Effector memory CD4-positive, alpha-beta T cell (primary cell): ENCODE measurements at regions not wholly inside any gene's neighbourhood (a gene's known extent, or its start where the extent isn't known, plus 50 kb on each side); places are given as distances from the start of the nearest gene placed in this dataset.

Experiments used
- DNase-seq, 3 donors: peaks; one replicate each; pipeline ENCODE4 v3.0.0-alpha.2; 2020
- H3K27ac ChIP-seq: 2 replicates; pipeline ENCODE4 v1.7.0; 2013; ENCODE audit warnings: mild to moderate bottlenecking, low read length, moderate library complexity; ENCODE audit not compliant: insufficient read depth, poor library complexity, severe bottlenecking
- H3K27me3 ChIP-seq: replicated peaks from 2 replicates; pipeline ENCODE4 v1.7.0; 2013; ENCODE audit warnings: mild to moderate bottlenecking, low read length; ENCODE audit not compliant: insufficient read depth, control insufficient read depth, poor library complexity, severe bottlenecking
- H3K36me3 ChIP-seq: 2 replicates; pipeline ENCODE4 v1.7.0; 2013; ENCODE audit warnings: mild to moderate bottlenecking, low read length, moderate library complexity; ENCODE audit not compliant: control insufficient read depth, insufficient read depth
- H3K4me1 ChIP-seq: 2 replicates; pipeline ENCODE4 v1.7.0; 2013; ENCODE audit warnings: low read length, mild to moderate bottlenecking; ENCODE audit not compliant: control insufficient read depth, insufficient read depth, poor library complexity, severe bottlenecking
- H3K4me3 ChIP-seq: 2 replicates; pipeline ENCODE4 v1.7.0; 2013; ENCODE audit warnings: low read length, low read depth, mild to moderate bottlenecking; ENCODE audit not compliant: insufficient read depth, poor library complexity, severe bottlenecking
- H3K9me3 ChIP-seq: 2 replicates; pipeline ENCODE4 v1.7.0; 2013; ENCODE audit warnings: mild to moderate bottlenecking, low read length, moderate library complexity; ENCODE audit not compliant: control insufficient read depth

DNA sequence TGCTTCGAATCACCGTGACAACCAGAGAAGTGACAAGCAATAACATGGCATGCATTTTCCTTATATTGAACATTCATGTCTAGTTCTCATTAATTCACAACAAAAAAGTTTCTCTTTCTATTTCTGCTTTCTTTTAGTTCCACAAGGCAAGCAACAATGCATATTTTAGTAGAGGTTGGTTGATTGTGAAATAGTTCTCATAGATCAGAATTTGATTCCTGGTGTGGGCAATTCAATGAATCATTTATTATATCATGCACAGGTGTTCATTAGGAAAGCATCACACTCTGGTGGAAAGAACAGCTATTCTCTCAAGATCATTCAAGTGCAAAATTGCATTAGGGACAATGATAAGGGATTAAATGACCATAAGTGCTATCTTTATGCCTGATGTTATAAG is 980.9 kb downstream of the BRINP3 start:
- Histone ChIP-seq H3K27me3 (no peaks in the 10 kb centered on the region), H3K27ac (no peak overlapping the region)
- DNase-seq: no peak

DNA sequence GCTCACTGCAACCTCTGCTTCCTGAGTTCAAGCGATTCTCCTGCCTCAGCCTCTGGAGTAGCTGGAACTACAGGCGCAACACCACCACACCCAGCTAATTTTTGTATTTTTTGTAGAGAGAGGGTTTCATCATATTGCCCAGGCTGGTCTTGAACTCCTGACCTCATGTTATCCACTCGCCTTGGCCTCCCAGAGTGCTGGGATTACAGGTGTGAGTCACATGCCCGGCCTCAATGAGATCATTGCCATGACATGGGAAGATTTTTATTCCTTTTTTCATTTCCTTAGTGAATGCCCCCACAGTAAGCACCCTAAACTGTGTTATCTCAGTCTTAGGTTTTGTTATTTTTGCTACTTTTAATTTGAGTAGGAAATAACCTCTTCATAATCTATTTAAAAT is 977.9 kb downstream of the BRINP3 start:
- Histone ChIP-seq H3K4me3 (no peak overlapping the region), H3K9me3 (no peaks in the 10 kb centered on the region), H3K36me3 (no peaks in the 10 kb centered on the region), H3K27ac (no peak overlapping the region), H3K27me3 (no peaks in the 10 kb centered on the region), H3K4me1 (no peaks in the 10 kb centered on the region)
- no peak for DNase-seq

More for the DNA sequence above, 980.9 kb downstream of the BRINP3 start:
- Histone ChIP-seq H3K4me1 (no peaks in the 10 kb centered on the region), H3K9me3 (no peaks in the 10 kb centered on the region), H3K4me3 (no peak overlapping the region), H3K36me3 (no peaks in the 10 kb centered on the region)

DNA sequence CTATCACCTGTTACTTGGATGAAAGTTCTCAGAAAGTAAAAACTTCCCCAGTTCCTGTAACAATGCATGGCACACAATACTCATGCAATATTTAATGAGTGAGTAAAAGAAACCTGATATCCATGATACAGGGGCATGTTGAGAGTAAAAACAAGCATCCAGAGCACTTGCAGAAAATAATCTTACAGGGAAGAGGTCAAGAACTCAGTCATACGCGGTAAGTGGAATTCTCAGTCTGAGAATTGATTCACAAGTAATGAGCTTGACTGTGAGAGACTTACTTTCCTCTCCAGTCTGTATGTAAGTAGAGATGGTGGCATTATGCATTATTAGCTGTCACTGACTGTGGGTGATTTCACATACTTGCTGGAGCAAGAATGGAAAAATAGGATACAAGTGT is 976.9 kb downstream of the BRINP3 start:
- no peak for DNase-seq
- no peaks in the 10 kb centered on the region for H3K27me3 ChIP-seq
- no peak overlapping the region for H3K4me3 ChIP-seq
- H3K27ac ChIP-seq: no peak overlapping the region
- H3K9me3 ChIP-seq: no peaks in the 10 kb centered on the region
- no peaks in the 10 kb centered on the region for H3K4me1 ChIP-seq
- H3K36me3 ChIP-seq: no peaks in the 10 kb centered on the region

DNA sequence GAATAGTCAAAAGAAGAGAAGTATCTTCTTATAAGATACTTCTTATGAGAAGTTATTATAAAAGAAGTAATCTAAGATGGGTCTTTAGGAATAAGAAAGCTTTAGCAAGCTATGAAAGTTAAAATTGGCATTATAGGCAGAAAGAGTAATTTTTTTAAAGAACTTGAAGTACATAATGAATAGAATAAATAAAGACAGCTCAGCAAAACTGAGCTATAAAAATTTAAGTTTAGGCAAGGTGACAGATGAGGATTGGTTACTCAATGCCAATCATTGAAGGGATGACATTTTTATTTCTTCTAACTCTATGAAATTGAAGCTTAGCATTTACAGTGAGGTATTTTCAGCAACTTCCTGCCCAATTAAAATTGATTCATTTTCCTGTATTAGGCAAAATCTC is 966.8 kb downstream of the BRINP3 start:
- Histone ChIP-seq H3K4me1 (no peaks in the 10 kb centered on the region), H3K27ac (no peak overlapping the region)
- DNase-seq: no peak

DNA sequence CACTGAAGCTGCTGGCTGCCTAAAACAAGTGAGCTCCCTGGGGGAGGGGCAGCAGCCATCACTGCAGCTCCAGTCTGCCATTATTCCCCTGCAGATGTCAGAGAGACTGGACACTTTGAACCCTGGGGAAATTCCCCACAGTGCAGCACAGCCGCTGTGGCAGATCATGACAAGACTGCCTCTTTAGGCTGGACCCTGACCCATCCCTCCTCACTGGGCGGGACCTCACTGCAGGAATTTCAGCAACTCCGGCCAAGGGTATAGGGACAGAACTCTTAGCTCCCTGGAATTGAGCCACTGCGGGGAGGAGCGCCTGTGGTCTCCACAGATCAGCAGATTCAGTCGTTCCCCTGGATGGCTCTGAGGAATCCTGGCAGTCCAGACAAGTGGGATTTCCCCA is 964.6 kb downstream of the BRINP3 start:
- no peak overlapping the region for H3K4me3 ChIP-seq
- DNase-seq: no peak
- no peaks in the 10 kb centered on the region for H3K36me3 ChIP-seq
- no peak overlapping the region for H3K27ac ChIP-seq
- H3K27me3 ChIP-seq: no peaks in the 10 kb centered on the region
- no peaks in the 10 kb centered on the region for H3K4me1 ChIP-seq
- H3K9me3 ChIP-seq: no peaks in the 10 kb centered on the region

More for the DNA sequence above, 966.8 kb downstream of the BRINP3 start:
- no peak overlapping the region for H3K4me3 ChIP-seq
- H3K27me3 ChIP-seq: no peaks in the 10 kb centered on the region
- H3K36me3 ChIP-seq: no peaks in the 10 kb centered on the region
- H3K9me3 ChIP-seq: no peaks in the 10 kb centered on the region

DNA sequence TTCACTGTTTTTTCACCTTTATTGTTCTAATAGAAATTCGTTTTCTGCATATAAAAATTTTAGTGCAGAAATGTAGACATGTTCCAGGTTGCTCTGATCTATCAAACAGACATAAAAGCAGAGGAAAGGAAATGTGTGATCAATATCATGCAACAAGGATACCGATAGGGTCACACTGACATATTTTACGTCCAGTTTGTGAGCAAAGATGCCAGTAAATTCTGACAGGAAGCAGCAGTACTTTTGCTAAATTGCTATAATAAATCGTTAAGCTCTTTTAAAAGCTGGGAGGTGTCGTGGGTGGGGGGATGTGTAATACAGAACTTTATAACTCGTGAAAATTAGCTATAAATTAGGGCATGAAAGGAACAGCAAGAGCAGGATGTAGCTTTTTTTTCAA is 955.2 kb downstream of the BRINP3 start:
- Histone ChIP-seq H3K27ac (no peak overlapping the region), H3K27me3 (no peaks in the 10 kb centered on the region), H3K4me1 (no peaks in the 10 kb centered on the region), H3K4me3 (no peak overlapping the region), H3K36me3 (no peaks in the 10 kb centered on the region), H3K9me3 (no peaks in the 10 kb centered on the region)
- no peak for DNase-seq

DNA sequence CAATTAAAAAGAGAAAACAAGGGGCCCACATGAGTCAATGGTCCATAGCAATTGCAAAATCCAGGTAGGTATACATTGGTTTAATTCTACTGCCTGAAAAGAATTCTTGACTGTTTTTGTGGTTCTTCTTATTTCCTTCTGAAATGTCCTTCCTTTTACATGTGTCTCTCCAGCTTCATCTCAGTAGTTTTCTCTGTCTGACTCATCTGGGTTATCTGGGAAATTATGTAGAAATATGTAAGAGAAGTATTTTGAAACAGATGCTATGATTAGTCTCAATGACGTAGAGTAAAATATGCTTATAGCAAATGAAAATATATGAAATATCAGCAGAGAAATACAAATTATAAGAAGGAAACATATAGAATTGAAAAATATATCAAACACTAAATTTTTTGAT is 953.2 kb downstream of the BRINP3 start:
- no peak for DNase-seq
- no peak overlapping the region for H3K4me3 ChIP-seq
- no peak overlapping the region for H3K27ac ChIP-seq
- H3K27me3 ChIP-seq: no peaks in the 10 kb centered on the region
- H3K36me3 ChIP-seq: no peaks in the 10 kb centered on the region
- H3K4me1 ChIP-seq: no peaks in the 10 kb centered on the region
- no peaks in the 10 kb centered on the region for H3K9me3 ChIP-seq

DNA sequence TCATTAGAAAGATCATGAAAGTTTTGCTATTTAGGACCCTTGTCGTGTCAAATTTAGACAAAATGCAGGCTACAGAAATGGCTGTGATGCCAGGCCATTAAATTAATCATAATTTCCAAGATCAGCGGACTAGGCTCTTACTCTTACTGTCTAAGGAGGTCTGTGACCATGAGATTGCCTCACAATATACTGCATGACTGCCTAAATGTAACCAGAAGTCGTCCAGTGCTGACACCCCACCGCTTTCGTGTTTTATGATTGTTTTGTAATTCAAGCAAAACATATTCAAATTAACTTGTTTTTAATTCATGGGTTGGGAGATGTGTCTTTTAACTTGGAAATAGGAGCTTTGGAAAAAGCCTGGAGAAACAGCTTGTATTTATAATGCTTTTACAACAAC is 947.5 kb downstream of the BRINP3 start:
- no peaks in the 10 kb centered on the region for H3K4me1 ChIP-seq
- H3K9me3 ChIP-seq: no peaks in the 10 kb centered on the region
- no peak for DNase-seq

DNA sequence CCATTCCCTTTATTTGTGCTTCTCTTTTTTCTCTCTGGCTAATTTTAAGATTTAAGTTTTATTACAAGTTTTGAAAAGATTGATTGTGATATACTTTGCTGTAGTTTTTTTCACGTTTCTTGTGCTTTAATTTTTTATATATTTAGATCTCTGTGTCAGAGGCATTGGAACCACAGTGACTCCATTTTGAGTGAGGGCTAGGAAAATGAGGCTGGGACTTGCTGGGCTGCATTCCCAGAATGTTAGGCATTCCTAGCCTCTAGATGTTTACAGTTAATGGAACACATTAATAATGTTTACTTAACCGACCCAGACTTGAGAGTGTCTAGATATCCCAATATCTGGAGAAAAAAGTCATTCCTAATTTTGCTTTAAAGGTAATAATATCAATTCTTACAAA is 939.4 kb downstream of the BRINP3 start:
- Histone ChIP-seq H3K36me3 (no peaks in the 10 kb centered on the region), H3K27ac (no peak overlapping the region), H3K4me3 (no peak overlapping the region), H3K9me3 (no peaks in the 10 kb centered on the region), H3K27me3 (no peaks in the 10 kb centered on the region), H3K4me1 (no peaks in the 10 kb centered on the region)
- DNase-seq: no peak

More for the DNA sequence above, 947.5 kb downstream of the BRINP3 start:
- Histone ChIP-seq H3K36me3 (no peaks in the 10 kb centered on the region), H3K27ac (no peak overlapping the region), H3K27me3 (no peaks in the 10 kb centered on the region), H3K4me3 (no peak overlapping the region)

DNA sequence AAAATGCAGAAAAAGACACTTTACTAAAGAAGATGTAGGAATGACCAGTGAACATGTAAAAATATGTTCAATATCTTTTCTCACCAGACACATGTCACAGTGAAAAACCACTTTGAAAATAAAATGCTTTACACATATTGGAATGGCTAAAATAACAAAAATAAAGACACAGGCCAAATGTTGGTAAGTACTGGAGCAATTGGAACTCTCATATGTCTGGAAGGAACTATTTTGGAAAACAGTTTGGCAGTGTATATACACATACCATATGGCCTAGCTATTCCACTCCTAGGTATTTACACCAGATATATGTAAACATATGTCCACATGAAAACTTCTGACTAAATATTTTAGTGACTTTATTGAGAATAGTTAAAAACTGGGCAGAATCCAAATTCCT is 927.2 kb downstream of the BRINP3 start:
- Histone ChIP-seq H3K4me1 (no peaks in the 10 kb centered on the region), H3K27me3 (no peaks in the 10 kb centered on the region), H3K9me3 (no peaks in the 10 kb centered on the region), H3K27ac (no peak overlapping the region), H3K4me3 (no peak overlapping the region), H3K36me3 (no peaks in the 10 kb centered on the region)
- no peak for DNase-seq

DNA sequence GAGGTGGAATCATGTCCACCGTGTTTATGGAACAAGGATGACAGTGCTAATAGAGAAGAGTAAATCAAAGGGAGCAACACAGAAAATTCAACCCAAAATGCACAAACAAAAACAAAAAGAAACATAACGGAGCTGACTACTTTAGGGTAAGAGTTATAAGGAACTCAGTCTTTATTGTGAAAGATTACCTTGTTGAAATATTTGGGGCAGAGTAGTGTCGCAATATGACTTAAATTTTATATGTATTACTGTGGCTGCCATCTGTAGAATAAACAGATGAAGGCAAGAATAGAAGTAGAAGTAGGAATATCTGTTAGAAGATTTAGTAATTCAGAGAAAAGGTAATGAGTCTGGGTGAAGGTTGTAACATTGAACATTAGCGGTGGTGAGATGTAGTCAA is 913.9 kb downstream of the BRINP3 start:
- Histone ChIP-seq H3K4me3 (no peak overlapping the region), H3K27me3 (no peaks in the 10 kb centered on the region), H3K9me3 (no peaks in the 10 kb centered on the region), H3K27ac (no peak overlapping the region), H3K4me1 (no peaks in the 10 kb centered on the region), H3K36me3 (no peaks in the 10 kb centered on the region)
- no peak for DNase-seq
